ENCODE measurements at regions not wholly inside any gene's neighbourhood (a gene's known extent, or its start where the extent isn't known, plus 50 kb on each side); places are given as distances from the start of the nearest gene placed in this dataset.
"Not testable (repeated sequence)": the region's sequence is repeated elsewhere in the genome, so short reads cannot be mapped to it uniquely, and the experiment has no call there.

- Histone ChIP-seq H3K27me3 (no peaks in the 10 kb centered on the region), H3K27ac (no peak overlapping the region), H3K4me1 (no peaks in the 10 kb centered on the region), H3K9me3 (no peaks in the 10 kb centered on the region), H3K36me3 (no peaks in the 10 kb centered on the region), H3K4me3 (no peak overlapping the region)
- no peak for DNase-seq (ENCODE audit: low spot score in 2 of 2)
- TF ChIP-seq, protein P1, sequence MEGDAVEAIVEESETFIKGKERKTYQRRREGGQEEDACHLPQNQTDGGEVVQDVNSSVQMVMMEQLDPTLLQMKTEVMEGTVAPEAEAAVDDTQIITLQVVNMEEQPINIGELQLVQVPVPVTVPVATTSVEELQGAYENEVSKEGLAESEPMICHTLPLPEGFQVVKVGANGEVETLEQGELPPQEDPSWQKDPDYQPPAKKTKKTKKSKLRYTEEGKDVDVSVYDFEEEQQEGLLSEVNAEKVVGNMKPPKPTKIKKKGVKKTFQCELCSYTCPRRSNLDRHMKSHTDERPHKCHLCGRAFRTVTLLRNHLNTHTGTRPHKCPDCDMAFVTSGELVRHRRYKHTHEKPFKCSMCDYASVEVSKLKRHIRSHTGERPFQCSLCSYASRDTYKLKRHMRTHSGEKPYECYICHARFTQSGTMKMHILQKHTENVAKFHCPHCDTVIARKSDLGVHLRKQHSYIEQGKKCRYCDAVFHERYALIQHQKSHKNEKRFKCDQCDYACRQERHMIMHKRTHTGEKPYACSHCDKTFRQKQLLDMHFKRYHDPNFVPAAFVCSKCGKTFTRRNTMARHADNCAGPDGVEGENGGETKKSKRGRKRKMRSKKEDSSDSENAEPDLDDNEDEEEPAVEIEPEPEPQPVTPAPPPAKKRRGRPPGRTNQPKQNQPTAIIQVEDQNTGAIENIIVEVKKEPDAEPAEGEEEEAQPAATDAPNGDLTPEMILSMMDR (IDR thresholded peaks at IDR 0.05): no peak
- TF ChIP-seq EP300 (IDR thresholded peaks at IDR 0.05) (no peak), POLR2A (IDR thresholded peaks at IDR 0.05) (no peak)
- WGBS, 2 donors: 39 to 54% methylated on average over 4 of the region's 4 CpGs
Measured at GRCh38 chr6:164640956-164641355, 668.4 kb downstream of the C6orf118 start.

GRCh38 chr6:164628302-164628931 is 681.0 kb downstream of the C6orf118 start:
- H3K9me3 ChIP-seq: peaks cover 0 to 7% (median 0%) of the 10 kb centered on the region in 4 donors
- H3K4me1 ChIP-seq: no peaks in the 10 kb centered on the region
- WGBS, 2 donors: 94 to 100% methylated on average over 2 of the region's 2 CpGs
- no peak overlapping the region for H3K4me3 ChIP-seq
- H3K27ac ChIP-seq: no peak overlapping the region
- H3K36me3 ChIP-seq: no peaks in the 10 kb centered on the region
- TF ChIP-seq, protein P1 (IDR thresholded peaks at IDR 0.05): no peak
- no peak for TF ChIP-seq EP300 (IDR thresholded peaks at IDR 0.05)
- no peak for TF ChIP-seq POLR2A (IDR thresholded peaks at IDR 0.05)
- no peak for DNase-seq (ENCODE audit: low spot score in 2 of 2)
- no peaks in the 10 kb centered on the region for H3K27me3 ChIP-seq

GRCh38 chr6:164616917-164617524 is 692.4 kb downstream of the C6orf118 start:
- Histone ChIP-seq H3K4me3 (no peak overlapping the region), H3K27ac (no peak overlapping the region), H3K27me3 (no peaks in the 10 kb centered on the region), H3K9me3 (no peaks in the 10 kb centered on the region), H3K36me3 (no peaks in the 10 kb centered on the region), H3K4me1 (no peaks in the 10 kb centered on the region)
- DNase-seq (ENCODE audit: low spot score in 2 of 2): no peak
- TF ChIP-seq EP300 (IDR thresholded peaks at IDR 0.05) (no peak), POLR2A (IDR thresholded peaks at IDR 0.05) (no peak)
- WGBS, 2 donors: 93 to 97% methylated on average over 2 of the region's 2 CpGs

- WGBS, 2 donors: 68 to 70% methylated on average over 3 of the region's 3 CpGs
Measured at GRCh38 chr6:164612751-164613150, 696.7 kb downstream of the C6orf118 start.

DNA sequence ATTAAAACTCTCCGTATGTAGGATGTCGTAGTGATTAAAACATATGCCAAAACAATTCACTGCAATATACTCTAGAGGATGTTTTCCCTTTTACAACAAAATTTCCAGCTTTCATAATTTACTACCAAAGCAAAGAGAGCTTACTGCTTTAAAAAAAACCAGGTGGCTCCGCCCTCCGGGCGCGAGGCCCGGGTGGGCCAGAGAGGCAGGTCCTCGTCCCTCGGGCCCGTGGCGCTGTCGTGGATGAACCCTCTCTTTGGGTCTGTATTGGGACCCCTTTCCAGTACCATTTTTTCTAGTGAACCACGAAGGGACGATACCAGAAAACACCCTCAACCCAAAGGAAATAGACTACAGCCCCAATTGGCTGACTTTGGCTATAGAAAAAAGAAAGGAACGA is 698.5 kb downstream of the C6orf118 start:
- 86 to 87% methylated on average over 15 of the region's 15 CpGs for WGBS, 2 donors
- DNase-seq (ENCODE audit: low spot score in 2 of 2); H3K27me3 ChIP-seq; H3K4me1 ChIP-seq; H3K4me3 ChIP-seq; H3K36me3 ChIP-seq; H3K27ac ChIP-seq; H3K9me3 ChIP-seq: not testable (repeated sequence)

More at GRCh38 chr6:164612751-164613150, 696.7 kb downstream of the C6orf118 start:
- H3K4me3 ChIP-seq: no peak overlapping the region
- H3K4me1 ChIP-seq: no peaks in the 10 kb centered on the region
- H3K36me3 ChIP-seq: no peaks in the 10 kb centered on the region
- no peak overlapping the region for H3K27ac ChIP-seq
- H3K9me3 ChIP-seq: no peaks in the 10 kb centered on the region
- no peak for DNase-seq (ENCODE audit: low spot score in 2 of 2)
- H3K27me3 ChIP-seq: no peaks in the 10 kb centered on the region
- TF ChIP-seq, protein P1 (IDR thresholded peaks at IDR 0.05): no peak
- TF ChIP-seq POLR2A (IDR thresholded peaks at IDR 0.05) (no peak), EP300 (IDR thresholded peaks at IDR 0.05) (no peak)

DNA sequence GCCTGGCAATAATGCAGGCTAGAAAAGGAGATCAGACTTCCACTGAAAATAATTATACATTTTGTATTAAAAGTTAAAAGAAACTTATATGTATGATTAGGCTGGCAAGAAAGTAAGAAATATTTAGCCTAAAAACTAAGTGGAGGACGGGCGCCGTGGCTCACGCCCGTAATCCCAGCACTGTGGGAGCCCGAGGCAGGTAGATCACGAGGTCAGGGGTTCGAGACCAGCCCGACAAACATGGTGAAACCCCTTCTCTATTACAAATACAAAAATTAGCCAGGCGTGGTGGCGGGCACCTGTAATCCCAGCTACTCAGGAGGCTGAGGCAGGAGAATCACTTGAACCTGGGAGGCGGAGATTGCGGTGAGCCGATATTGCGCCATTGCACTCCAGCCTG is 707.0 kb downstream of the C6orf118 start:
- DNase-seq (ENCODE audit: low spot score in 2 of 2): not testable (repeated sequence)

More for the DNA sequence above, 707.0 kb downstream of the C6orf118 start:
- not testable (repeated sequence) for H3K27ac ChIP-seq, H3K9me3 ChIP-seq, H3K27me3 ChIP-seq, H3K4me3 ChIP-seq, H3K36me3 ChIP-seq, H3K4me1 ChIP-seq
- 95 to 98% methylated on average over 15 of the region's 15 CpGs for WGBS, 2 donors

All from tibial nerve (tissue), 4 donors.